GM18861 (cell line): ENCODE measurements at regions not wholly inside any gene's neighbourhood (a gene's known extent, or its start where the extent isn't known, plus 50 kb on each side); places are given as distances from the start of the nearest gene placed in this dataset.
"Not testable (repeated sequence)": the region's sequence is repeated elsewhere in the genome, so short reads cannot be mapped to it uniquely, and the experiment has no call there.

Experiments
- ATAC-seq: cut with Tn5 transposase; IDR thresholded peaks from one replicate; pipeline ENCODE4 v1.9.1; 2021; ENCODE audit not compliant: unreplicated experiment

DNA sequence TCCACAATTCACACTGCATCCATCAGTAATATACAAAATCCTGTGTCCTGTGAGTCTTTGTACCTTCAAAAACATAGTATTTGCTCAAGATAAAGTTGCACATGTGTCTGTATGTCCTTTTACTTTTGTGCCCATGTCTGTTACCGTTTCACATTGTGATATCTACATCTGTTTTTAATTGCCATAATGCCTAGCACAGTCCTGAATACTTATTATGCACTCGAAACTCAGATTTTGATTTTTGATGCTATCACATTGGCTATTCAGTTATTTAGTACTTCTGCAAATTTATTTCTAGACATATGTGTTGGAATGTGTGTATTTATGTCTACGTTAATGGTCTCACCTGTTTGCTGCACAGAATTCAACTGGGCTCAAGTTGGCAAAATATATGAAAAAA is 452.8 kb upstream of the ZEB2 start:
- ATAC-seq = no peak

DNA sequence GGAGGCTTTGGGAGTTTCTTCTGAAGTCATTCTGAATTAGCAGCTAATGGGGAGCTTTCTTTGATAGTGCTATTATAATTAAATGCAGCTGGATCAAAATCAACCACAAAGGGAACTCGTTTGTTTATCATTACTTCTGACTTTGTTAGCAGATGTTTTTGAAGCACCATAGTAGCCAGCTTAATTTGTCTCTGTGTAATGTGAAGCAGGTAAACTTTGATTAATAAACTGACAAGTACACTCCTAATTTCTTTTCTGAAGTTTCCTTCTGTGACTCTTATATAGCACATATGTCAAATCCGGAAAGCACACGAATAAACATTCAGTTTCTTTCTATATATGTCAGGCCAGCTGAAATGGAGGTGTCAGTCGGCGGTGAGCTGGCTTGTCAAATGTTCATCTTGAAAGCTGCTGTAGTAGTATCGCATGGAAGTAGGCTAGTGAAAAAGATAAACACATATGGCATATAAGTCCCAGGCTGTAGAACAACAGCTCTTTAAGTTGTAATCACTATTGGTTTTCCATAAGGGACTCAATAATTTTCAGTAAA is 451.9 kb upstream of the ZEB2 start:
- no peak for ATAC-seq

DNA sequence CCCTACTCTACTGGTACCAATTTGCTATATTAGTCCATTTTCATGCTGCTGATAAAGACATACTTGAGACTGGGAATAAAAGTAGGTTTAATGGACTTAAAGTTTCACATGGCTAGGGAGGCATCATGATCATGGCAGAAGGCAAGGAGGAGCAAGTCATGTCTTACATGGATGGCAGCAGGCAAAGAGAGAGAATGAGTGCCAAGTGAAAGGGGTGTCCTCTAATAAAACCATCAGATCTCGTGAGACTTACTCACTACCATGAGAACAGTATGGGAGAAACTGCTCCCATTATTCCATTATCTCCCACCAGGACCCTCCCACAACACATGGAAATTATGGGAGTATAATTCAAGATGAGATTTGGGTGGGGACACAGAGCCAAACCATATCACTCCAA is 450.5 kb upstream of the ZEB2 start:
- not testable (repeated sequence) for ATAC-seq

DNA sequence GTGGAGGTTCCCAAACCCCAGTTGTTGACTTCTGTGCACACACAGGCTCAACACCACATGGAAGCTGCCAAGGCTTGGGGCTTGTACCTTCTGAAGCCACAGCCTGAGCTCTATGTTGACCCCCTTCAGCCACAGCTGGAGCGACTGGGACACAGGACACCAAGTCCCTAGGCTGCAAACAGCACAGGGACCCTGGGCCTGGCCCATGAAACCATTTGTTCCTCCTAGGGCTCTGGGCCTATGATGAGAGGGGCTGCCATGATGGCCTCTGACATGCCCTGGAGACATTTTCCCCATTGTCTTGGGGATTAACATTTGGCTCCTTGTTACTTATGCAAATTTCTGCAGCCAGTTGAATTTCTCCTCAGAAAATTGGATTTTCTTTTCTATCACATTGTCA is 449.6 kb upstream of the ZEB2 start:
- ATAC-seq = not testable (repeated sequence)

DNA sequence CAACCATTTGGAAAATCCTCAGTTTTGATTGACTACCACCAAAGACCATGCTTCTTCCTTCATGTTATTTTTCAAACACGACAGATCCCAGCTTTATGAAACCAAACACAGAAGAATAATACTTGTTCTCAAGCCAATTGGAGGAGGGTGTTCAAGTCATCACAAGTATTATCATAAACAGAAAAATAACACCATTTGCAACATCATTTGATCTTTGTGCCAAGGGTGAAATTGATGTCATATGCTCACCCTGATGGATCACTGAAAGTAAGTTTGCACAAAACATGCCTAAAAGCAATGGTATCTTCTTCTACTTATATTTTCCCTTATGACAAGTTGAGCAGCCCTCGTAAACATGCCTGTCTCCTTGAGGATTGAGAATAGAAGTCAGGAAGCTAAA is 448.0 kb upstream of the ZEB2 start:
- ATAC-seq = no peak

DNA sequence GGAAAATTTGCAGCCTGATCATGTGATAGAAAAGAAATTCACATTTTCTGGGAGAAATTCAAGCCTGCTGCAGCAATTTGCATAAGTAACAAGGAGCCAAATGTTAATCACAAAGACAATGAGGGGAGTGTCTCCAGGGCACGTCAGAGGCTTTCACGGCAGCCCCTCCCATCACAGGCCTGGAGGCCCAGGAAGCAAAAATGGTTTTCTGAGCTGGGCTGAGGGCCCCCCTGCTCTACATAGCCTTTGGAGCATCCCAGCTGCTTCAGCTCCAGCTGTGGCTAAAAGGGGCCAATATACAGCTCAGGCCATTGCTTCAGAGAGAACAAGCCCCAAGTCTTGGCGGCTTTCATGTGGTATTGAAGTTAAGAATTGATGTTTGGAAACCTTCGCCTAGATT is 445.3 kb upstream of the ZEB2 start:
- ATAC-seq = no peak

DNA sequence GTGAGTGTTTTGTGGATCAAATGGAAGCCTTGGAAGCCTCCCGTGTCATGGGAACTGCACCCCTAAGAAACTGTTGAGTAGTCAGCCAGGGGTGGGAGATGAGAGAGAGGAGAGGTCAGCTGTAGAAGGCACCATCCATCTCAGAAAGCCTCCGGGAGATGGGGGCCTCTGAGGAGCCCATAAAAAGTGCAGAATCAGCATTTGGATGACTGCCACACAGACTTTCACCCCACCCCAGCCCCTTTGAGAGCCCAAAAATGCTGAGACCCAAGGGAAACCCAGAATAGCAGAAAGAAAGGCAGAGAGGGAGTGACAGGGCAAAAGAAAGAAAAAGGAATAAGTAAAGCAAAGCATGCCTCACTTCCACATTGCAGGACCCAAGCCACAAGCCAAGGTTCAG is 443.1 kb upstream of the ZEB2 start:
- no peak for ATAC-seq

DNA sequence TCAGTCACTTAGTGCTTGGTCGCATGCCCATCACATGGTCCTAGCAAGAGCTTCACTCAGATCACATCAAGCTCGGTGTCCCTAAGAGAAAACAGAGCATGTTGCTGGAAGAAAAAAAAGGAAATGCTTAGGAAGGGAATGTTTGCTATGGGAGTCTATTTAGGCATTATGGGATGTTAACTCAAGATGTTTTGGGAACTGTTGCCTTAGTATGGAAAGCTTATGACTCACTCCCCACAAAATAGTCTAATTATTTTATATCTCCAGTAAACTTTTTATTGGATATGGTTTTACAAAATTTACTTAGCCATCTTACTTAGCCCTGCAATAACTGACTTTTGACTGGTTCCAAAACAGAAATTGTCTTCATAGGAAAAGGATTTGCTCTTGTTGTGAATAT is 439.5 kb upstream of the ZEB2 start:
- ATAC-seq = no peak

DNA sequence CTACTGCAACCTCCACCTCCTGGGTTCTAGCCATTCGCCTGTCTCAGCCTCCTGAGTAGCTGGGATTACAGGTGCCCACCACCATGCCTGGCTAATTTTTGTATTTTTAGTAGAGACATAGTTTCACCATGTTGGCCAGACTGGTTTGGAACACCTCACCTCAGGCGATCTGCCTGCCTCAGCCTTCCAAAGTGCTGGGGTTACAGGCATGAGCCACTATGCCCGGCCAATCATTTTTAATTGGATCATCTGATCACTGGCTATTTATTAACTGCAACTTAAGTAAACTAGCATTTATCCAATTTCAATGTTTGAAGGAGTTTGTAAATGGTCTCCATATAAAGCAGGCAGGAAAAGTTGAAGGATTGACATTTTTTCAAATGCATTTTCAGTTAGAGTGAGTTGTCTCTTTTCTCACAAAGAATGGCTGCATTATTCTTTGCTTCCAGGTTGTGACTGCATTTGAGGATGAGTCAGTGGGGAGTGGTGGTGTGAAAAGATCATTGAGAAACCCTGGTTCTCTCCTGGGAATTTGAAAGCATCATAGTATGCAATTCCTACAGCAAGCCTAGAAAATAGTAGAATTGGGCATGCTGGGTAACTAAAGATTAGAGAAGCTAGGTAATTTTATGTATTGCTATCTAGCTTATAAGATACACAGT is 431.1 kb upstream of the ZEB2 start:
- no peak for ATAC-seq

DNA sequence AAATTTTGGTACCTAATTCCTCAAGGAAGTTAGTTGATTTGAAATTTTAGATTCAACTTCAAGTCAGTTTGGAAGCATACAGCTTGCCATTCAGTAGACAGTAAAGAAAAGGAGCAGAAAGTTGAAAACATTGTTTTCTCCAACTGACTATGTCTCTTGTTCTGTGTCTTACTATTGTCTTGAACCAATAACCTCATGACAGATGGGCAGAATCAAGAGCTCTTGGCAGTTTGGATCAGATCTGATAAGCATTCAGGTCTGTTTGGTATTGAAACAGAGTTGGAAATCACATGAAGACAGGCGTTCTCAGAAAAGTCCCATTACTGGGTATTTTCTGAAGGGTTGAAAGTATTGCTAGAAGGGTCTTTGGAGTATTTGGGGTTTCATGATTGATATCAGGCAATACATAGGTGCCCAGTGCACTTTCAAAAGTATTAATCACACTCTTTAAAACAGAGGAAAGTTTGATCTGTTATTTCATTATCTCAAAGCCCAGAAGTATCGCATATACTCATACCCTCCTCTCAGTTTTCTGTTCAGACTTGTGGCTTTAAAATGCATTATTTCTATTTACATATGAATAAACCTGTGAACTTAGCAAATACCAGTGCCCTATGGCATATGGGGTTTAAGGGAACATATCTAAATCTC is 428.4 kb upstream of the ZEB2 start:
- no peak for ATAC-seq

DNA sequence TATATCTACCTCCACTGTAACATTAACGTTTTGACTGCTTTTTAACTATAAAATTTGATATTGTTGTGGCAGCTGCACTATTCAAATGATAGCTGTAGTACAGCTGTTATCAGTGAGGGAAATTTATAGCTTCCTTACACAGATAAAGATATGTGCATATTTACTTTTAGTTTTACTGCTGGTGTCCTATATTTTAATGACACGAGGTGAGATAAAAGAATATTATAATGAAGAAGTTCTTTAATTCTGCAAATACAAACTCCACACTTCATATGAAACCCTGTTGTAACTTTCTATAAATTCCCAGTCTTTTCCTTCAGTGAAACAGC is 427.8 kb upstream of the ZEB2 start:
- no peak for ATAC-seq

DNA sequence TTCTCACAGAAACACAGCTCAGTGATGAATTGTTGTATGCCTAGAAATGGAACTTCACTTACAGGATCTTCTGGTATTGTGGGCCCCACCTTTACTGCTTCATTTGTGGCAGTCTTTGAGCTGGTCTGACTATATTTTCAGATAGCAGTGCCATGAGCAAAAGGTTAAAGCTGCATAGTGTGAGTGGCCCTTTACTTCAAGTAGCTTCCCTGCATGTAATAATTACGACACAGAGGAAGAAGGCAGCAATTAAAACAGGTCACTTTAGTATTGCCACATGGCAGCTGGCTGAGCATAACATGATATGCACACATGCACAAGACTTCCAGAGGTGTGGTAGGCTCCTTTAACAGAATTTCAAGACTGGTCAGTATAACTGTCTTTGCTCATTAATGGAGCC is 426.3 kb upstream of the ZEB2 start:
- ATAC-seq = no peak

DNA sequence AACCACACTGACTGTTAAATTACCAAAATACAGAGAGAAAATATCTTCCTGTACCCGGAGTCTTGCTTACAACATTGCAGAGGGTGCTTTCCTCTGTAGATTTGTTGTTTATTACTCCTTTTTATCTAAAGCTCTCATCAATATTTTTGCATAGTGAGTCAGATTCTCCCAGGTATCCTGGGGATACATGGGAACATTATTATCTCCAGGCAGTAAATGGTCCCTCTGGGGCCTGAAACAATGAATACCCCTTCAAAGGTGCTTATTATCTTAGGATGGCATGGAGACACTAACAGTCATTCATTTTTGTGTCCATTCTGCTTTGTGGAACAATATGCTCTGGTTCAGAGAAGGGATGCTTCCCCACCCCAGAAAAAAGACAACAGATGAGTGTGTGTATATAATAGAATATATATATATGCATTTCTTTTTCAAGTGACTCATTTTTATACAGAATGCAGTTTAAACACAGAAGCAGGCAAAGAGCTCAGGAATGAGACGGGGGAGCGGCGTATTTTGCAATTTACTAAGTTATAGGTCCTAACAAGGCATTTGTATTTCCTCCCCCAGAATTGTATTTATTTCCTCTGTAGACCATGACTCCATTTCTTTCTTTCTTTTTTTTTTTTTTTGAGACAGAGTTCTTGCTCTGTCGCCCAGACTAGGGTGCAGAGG is 424.8 kb upstream of the ZEB2 start:
- ATAC-seq = no peak

DNA sequence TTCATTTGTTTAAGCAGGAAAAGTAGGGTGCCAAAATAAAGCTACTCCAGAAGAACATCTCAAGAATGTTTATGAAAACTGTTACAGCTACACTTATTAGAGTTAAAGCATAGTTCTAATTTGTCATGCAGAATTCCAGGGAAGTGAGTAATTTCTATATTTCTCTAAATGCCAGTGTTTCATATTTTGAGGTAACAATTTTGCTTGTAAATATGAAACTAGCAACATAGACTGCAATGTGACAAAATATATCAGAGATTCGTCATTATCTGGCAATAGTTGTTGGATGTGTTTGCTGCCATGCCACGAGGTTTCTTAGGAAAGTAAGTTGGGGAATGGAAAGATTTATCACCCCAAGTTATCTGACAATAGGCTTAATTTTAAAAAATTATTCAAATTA is 424.1 kb upstream of the ZEB2 start:
- no peak for ATAC-seq

DNA sequence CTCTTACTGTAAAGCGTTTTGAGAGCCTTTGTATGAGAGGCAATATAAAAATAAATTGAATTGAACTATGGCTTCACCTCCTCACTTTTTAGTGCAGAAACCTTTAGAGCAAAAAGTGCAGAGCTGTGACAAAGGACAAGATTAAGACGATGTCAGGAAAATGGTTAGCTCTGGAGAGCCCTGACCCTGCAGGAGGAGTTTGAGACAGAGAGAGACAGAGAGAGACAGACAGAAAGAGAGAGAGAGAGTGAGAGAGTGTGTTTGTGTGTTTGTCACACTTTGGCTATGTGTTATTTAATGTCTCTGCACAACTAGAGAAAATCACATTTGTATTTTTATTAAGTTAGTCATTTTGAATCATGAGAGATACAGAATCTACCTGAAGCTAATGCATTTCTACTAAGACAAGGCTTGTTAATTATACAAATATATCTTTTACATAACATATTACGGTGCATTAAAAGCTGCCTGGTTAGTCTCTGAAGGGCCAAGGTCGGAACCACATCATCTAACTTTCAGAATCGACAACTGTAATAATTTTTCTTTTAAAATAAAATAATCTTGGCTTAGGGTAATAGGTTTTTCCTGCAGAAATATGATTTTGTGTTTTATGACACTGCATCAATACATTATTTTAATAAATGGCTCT is 423.5 kb upstream of the ZEB2 start:
- ATAC-seq = no peak

DNA sequence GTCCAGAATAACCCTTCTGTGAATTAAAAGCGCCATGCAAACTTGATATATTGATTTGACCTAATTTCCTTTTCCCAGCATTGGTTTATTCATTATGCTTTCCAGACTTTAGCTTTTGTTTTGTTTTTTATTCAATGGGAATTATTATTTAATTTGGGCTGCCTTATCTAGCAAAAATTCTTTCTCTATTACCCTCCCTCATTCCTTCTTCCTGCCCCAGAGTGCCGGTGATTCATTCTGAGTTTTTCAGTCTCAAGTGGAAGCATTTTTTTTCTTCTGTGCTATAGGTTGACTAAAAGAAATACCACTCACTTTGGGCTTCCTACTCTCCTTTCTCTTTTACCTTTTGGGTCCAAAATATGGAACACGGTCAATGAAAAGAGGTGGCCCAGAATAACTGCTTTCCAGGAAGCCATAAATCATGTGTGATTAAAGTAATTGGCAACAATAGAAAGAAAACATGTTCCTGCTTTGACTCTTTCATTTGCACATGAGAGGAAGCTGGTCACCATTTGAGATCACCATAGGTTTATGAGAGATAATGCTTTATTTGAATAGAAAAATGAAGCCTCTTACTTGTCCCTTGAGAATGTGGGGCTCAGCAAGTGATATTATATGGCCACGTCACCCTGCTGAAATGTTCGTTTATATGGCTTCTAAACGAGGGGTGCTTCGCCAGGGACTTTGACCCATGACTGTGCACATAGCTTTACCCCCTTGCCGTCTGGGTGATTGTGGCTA is 422.8 kb upstream of the ZEB2 start:
- ATAC-seq = no peak

DNA sequence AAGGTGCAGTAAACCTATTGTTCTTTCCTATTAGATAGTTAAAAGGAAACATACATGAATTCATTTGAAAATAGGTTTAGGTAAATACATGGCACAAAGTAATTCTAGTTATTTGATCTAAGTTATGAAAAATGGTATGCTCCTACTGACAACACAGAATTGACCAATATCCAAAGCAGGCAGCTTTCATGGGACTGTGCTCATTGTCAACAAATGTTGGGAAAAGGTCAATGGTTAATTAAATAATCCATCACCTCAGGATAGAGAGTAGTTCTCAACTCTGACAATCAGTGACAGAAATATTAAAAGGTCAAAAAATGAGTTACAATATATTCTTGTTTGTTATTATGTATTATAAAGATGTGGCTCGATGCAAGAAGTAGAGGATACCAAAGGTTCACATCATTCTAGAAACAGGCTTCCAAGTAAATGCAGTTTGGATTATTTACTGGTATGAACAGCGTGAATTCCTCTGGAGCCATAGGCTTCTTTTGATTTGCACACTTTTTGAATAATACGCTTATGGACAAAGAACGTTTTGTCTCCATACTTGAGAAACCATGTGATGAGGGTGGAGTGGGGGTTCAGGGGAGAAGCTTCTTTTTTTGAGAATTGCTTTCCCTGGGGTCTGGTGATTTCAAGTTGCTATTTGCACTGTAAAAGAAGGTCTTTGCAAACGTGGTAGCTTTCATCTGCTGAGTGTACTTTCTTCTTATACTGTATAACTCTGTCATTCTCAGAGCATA is 422.0 kb upstream of the ZEB2 start:
- no peak for ATAC-seq

DNA sequence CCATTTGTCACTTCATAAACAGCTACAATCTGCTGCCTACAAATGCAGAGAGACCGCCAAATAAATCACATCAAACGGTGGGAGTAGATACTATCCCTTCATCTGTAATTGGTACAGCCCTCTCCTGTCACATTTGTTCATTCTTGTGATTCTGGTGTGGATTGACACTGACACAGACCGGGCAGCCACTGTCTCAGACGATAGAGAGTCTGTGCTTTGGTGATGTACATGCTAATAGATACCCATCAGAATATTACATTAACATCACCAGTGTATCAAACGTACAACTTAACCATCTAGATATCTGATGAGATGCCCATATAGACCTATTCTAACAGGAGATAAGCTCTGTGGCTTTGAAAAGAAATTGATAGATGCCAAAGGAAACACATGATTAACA is 419.7 kb upstream of the ZEB2 start:
- no peak for ATAC-seq

DNA sequence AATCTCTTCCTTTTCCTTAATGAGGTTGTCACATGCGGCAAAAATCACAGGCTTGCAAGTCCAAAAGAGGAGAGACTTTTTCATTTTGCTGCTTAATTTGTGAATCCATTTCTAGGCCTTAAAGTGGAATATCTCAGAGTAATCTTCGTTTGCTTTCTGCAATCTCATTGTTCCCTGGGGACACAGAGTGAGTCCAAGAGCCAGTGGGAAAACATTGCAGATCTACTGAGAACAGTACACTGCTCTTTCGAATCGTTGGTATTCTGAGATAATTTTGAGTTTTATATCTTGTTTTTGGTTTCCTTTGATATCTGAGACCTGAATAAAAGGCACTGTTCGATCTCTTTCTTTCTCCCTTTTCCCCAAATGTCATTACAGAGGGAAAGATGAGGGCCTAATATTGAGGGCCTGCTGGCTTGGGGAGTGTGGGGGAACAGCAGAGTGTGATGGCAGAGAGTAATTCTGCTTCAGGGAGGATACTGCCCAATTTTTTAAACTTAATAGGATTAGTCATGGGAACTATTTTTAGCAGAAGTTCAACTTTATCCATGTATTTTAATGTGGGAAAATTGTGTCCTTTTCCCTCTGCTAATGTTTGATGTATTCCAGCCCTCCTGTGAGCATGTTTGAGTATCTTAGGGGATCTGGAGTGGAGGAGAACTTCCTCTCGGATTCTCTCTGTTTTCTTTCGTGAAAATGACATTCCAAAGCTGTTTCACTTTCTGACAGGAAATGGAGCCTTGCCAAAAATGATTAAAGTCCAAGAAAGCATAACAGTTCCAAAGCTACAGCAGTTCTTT is 418.2 kb upstream of the ZEB2 start:
- no peak for ATAC-seq

DNA sequence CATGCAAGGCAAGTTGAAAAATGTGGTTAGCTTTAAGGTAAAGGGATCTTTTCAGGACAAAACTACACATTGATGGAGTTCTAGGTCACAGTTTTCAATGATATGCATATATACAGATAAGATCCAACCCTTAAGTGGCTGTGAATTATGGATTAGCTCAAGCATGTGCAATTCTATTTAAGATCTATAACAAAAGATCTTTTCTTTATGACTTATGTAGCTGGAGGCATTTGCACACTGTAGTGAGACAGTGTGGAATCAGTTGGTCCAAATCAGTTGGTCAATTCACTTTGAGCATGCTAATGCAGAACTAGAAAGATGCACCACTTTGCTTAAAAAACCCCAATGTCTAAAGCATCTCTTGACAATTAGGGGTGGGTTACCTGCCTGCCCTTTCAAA is 417.1 kb upstream of the ZEB2 start:
- no peak for ATAC-seq
